HG02623 (cell line): ENCODE measurements at regions not wholly inside any gene's neighbourhood (a gene's known extent, or its start where the extent isn't known, plus 50 kb on each side); places are given as distances from the start of the nearest gene placed in this dataset.

Source experiments
- ATAC-seq: cut with Tn5 transposase; IDR thresholded peaks from one replicate; pipeline ENCODE4 v1.9.1; 2021; ENCODE audit warnings: moderate library complexity; ENCODE audit not compliant: unreplicated experiment

- ATAC-seq = no peak
These were observed 522.2 kb upstream of the SUCLG2 start for GRCh38 chr3:68176600-68176999.

GRCh38 chr3:68173012-68173634, 518.7 kb upstream of the SUCLG2 start:
- ATAC-seq = no peak

- ATAC-seq = no peak
These were observed 517.6 kb upstream of the SUCLG2 start for GRCh38 chr3:68172039-68172438.

- ATAC-seq = no peak
These were observed 509.6 kb upstream of the SUCLG2 start for GRCh38 chr3:68163968-68164367.

- no peak for ATAC-seq
These were observed 508.6 kb upstream of the SUCLG2 start for GRCh38 chr3:68163062-68163461.

GRCh38 chr3:68162644-68163043, 508.2 kb upstream of the SUCLG2 start:
- ATAC-seq = no peak

GRCh38 chr3:68151359-68151758, 496.9 kb upstream of the SUCLG2 start:
- ATAC-seq = no peak

GRCh38 chr3:68148447-68148846, 494.0 kb upstream of the SUCLG2 start:
- no peak for ATAC-seq

GRCh38 chr3:68142441-68142840, 488.0 kb upstream of the SUCLG2 start:
- ATAC-seq = no peak

- ATAC-seq = no peak
These were observed 485.5 kb upstream of the SUCLG2 start for GRCh38 chr3:68139897-68140296.

GRCh38 chr3:68136411-68136810, 482.0 kb upstream of the SUCLG2 start:
- ATAC-seq = no peak

GRCh38 chr3:68135067-68135466, 480.7 kb upstream of the SUCLG2 start:
- no peak for ATAC-seq

GRCh38 chr3:68129065-68129464, 474.7 kb upstream of the SUCLG2 start:
- ATAC-seq = no peak

GRCh38 chr3:68123231-68123630, 468.8 kb upstream of the SUCLG2 start:
- no peak for ATAC-seq

- no peak for ATAC-seq
These were observed 466.9 kb upstream of the SUCLG2 start for GRCh38 chr3:68121287-68121686.

- no peak for ATAC-seq
These were observed 462.2 kb upstream of the SUCLG2 start for GRCh38 chr3:68116580-68116979.

- ATAC-seq = no peak
These were observed 449.4 kb upstream of the SUCLG2 start for GRCh38 chr3:68103811-68104210.

GRCh38 chr3:68090571-68090970, 436.2 kb upstream of the SUCLG2 start:
- ATAC-seq = no peak

- ATAC-seq = no peak
These were observed 435.2 kb upstream of the SUCLG2 start for GRCh38 chr3:68089572-68090011.

GRCh38 chr3:68088636-68089035, 434.2 kb upstream of the SUCLG2 start:
- ATAC-seq = no peak

GRCh38 chr3:68088216-68088615, 433.8 kb upstream of the SUCLG2 start:
- no peak for ATAC-seq

- no peak for ATAC-seq
These were observed 417.6 kb upstream of the SUCLG2 start for GRCh38 chr3:68072062-68072461.

- no peak for ATAC-seq
These were observed 415.8 kb upstream of the SUCLG2 start for GRCh38 chr3:68070186-68070585.
